Right cardiac atrium (tissue), 5 donors: ENCODE measurements at regions not wholly inside any gene's neighbourhood (a gene's known extent, or its start where the extent isn't known, plus 50 kb on each side); places are given as distances from the start of the nearest gene placed in this dataset.
"Not testable (repeated sequence)": the region's sequence is repeated elsewhere in the genome, so short reads cannot be mapped to it uniquely, and the experiment has no call there.

ENCODE experiments used
- ATAC-seq, 2 donors: fragments of 200-7000 bp; cut with Tn5 transposase; one replicate each; pipeline versions ENCODE4 v1.8.0 to v1.9.1; 2020; ENCODE audit warnings: moderate library complexity in 2 of 2, mild to moderate bottlenecking in 1 of 2
- DNase-seq, 3 donors: peaks; one replicate each; pipeline ENCODE4 v3.0.0-alpha.2; 2020
- H3K27ac ChIP-seq: one replicate; pipeline ENCODE4 v1.5.1; 2013; ENCODE audit warnings: mild to moderate bottlenecking, low read length, control low read depth, moderate library complexity
- H3K27me3 ChIP-seq: one replicate; pipeline ENCODE4 v1.6.1; 2013; ENCODE audit not compliant: control insufficient read depth, insufficient read depth
- H3K4me1 ChIP-seq: one replicate; pipeline ENCODE4 v1.6.1; 2013; ENCODE audit warnings: low read length; ENCODE audit not compliant: control insufficient read depth, insufficient read depth
- H3K4me3 ChIP-seq: one replicate; pipeline ENCODE4 v1.5.1; 2013; ENCODE audit warnings: low read length, control low read depth
- H3K9me3 ChIP-seq: one replicate; pipeline ENCODE4 v1.6.1; 2013; ENCODE audit warnings: low read length; ENCODE audit not compliant: control insufficient read depth
- WGBS: extraction: QIAGEN DNeasy Blood & Tissue Kit; methylation state at CpG from one replicate; pipeline ENCODE4 v1.1.7; 2013; 5-methylcytosine and 5-hydroxymethylcytosine counted together
- intact Hi-C, 4 donors: fragments of 100-400 bp; cut with DNase I; formaldehyde crosslinking; loops; one replicate each; pipeline versions ENCODE4 v1.11.0 to v1.14.0; 2022 to 2023
- donor health status: healthy with polysubstance abuse.
- donor health status: DM: no; HTN: yes; CAD: no.
- donor health status: DM: no; HTN: no; CAD: no.
- donor health status: DM: no; HTN: yes; CAD: no; lungs with severe emphysema.
- donor health status: DM: yes; HTN: yes; CAD: no.

GRCh38 chr12:46547421-46548354 is 175.1 kb upstream of the SLC38A2 start:
- no peaks in the 10 kb centered on the region for H3K27me3 ChIP-seq
- no peaks in the 10 kb centered on the region for H3K9me3 ChIP-seq
- 95% methylated on average over 1 of the region's 1 CpG for WGBS
- DNase-seq: no peak
- intact Hi-C loops: no loop called here
- H3K4me1 ChIP-seq: no peaks in the 10 kb centered on the region
- ATAC-seq: no peak
- H3K27ac ChIP-seq: no peak overlapping the region
- no peak overlapping the region for H3K4me3 ChIP-seq

- no peak for ATAC-seq
- Histone ChIP-seq H3K4me1 (no peaks in the 10 kb centered on the region), H3K4me3 (no peak overlapping the region), H3K9me3 (no peaks in the 10 kb centered on the region), H3K27me3 (no peaks in the 10 kb centered on the region), H3K27ac (no peak overlapping the region)
- intact Hi-C loops: no loop called here
- WGBS: 53% methylated on average over 2 of the region's 2 CpGs
- no peak for DNase-seq
Observed at GRCh38 chr12:46546634-46547273, 174.2 kb upstream of the SLC38A2 start.

GRCh38 chr12:46543378-46543795 is 170.8 kb upstream of the SLC38A2 start:
- H3K9me3 ChIP-seq, H3K4me3 ChIP-seq, H3K27me3 ChIP-seq, H3K4me1 ChIP-seq, intact Hi-C loops, H3K27ac ChIP-seq, DNase-seq, ATAC-seq: not testable (repeated sequence)
- WGBS: 96% methylated on average over 3 of the region's 3 CpGs

- H3K9me3 ChIP-seq: no peaks in the 10 kb centered on the region
- no peak overlapping the region for H3K27ac ChIP-seq
- H3K27me3 ChIP-seq: no peaks in the 10 kb centered on the region
- H3K4me1 ChIP-seq: peaks cover 8% of the 10 kb centered on the region
- ATAC-seq (no peak), DNase-seq (no peak)
- WGBS: 78% methylated on average over 2 of the region's 2 CpGs
- intact Hi-C loops: loop anchor here in 1 of 4 donors (10.0 kb wide), 2 partner anchors 64 to 126 kb away; no protein-coding TSS in a partner anchor
- no peak overlapping the region for H3K4me3 ChIP-seq
Observed at GRCh38 chr12:46538976-46539375, 166.4 kb upstream of the SLC38A2 start.

- WGBS: 81% methylated on average over 4 of the region's 4 CpGs
- Histone ChIP-seq H3K4me3 (no peak overlapping the region), H3K27ac (no peak overlapping the region), H3K27me3 (no peaks in the 10 kb centered on the region), H3K9me3 (no peaks in the 10 kb centered on the region), H3K4me1 (peaks cover 8% of the 10 kb centered on the region)
- no peak for DNase-seq
- intact Hi-C loops: loop anchor here in 1 of 4 donors (10.0 kb wide), 2 partner anchors 63 to 127 kb away; no protein-coding TSS in a partner anchor
- ATAC-seq: no peak
Observed at GRCh38 chr12:46537387-46537955, 164.9 kb upstream of the SLC38A2 start.

GRCh38 chr12:46536316-46536715 is 163.7 kb upstream of the SLC38A2 start:
- intact Hi-C loops: loop anchor here in 1 of 4 donors (10.0 kb wide), 2 partner anchors 62 to 128 kb away; no protein-coding TSS in a partner anchor
- not testable (repeated sequence) for DNase-seq, H3K4me3 ChIP-seq, H3K4me1 ChIP-seq, H3K9me3 ChIP-seq, ATAC-seq, H3K27ac ChIP-seq, H3K27me3 ChIP-seq
- 63% methylated on average over 3 of the region's 3 CpGs for WGBS

GRCh38 chr12:46535907-46536306 is 163.3 kb upstream of the SLC38A2 start:
- intact Hi-C loops: loop anchor here in 1 of 4 donors (10.0 kb wide), 2 partner anchors 61 to 129 kb away; no protein-coding TSS in a partner anchor
- no peaks in the 10 kb centered on the region for H3K9me3 ChIP-seq
- ATAC-seq: peak in 1 of 2 donors; percentile 53
- H3K27ac ChIP-seq: no peak overlapping the region
- peaks cover 8% of the 10 kb centered on the region for H3K4me1 ChIP-seq
- WGBS: 58% methylated on average over 6 of the region's 6 CpGs
- no peak for DNase-seq
- H3K27me3 ChIP-seq: no peaks in the 10 kb centered on the region
- no peak overlapping the region for H3K4me3 ChIP-seq

GRCh38 chr12:46535376-46535775 is 162.8 kb upstream of the SLC38A2 start:
- ATAC-seq: peak in 1 of 2 donors; percentile 32
- WGBS: 34% methylated on average over 3 of the region's 3 CpGs
- no peaks in the 10 kb centered on the region for H3K27me3 ChIP-seq
- no peak overlapping the region for H3K4me3 ChIP-seq
- no peak for DNase-seq
- H3K9me3 ChIP-seq: no peaks in the 10 kb centered on the region
- peak overlapping the region; percentile 64 for H3K27ac ChIP-seq
- H3K4me1 ChIP-seq: peaks cover 8% of the 10 kb centered on the region
- intact Hi-C loops: loop anchor here in 1 of 4 donors (10.0 kb wide), 2 partner anchors 61 to 129 kb away; no protein-coding TSS in a partner anchor

- H3K4me1 ChIP-seq: peaks cover 8% of the 10 kb centered on the region
- H3K4me3 ChIP-seq: no peak overlapping the region
- intact Hi-C loops: loop anchor here in 1 of 4 donors (10.0 kb wide), 2 partner anchors 60 to 130 kb away; no protein-coding TSS in a partner anchor
- WGBS: 48% methylated on average over 1 of the region's 1 CpG
- no peaks in the 10 kb centered on the region for H3K9me3 ChIP-seq
- H3K27ac ChIP-seq: no peak overlapping the region
- H3K27me3 ChIP-seq: no peaks in the 10 kb centered on the region
- ATAC-seq (peak; percentile 79 to 87), DNase-seq (no peak)
Observed at GRCh38 chr12:46534327-46534840, 161.8 kb upstream of the SLC38A2 start.

GRCh38 chr12:46533723-46534122 is 161.2 kb upstream of the SLC38A2 start:
- no peaks in the 10 kb centered on the region for H3K27me3 ChIP-seq
- H3K27ac ChIP-seq: no peak overlapping the region
- DNase-seq: no peak
- no peaks in the 10 kb centered on the region for H3K9me3 ChIP-seq
- H3K4me3 ChIP-seq: no peak overlapping the region
- ATAC-seq: peak; percentile 41 to 61
- intact Hi-C loops: loop anchor here in 1 of 4 donors (10.0 kb wide), 2 partner anchors 59 to 131 kb away; no protein-coding TSS in a partner anchor
- WGBS: 61% methylated on average over 2 of the region's 2 CpGs
- peaks cover 5% of the 10 kb centered on the region for H3K4me1 ChIP-seq
